H1 (cell line): ENCODE measurements at regions not wholly inside any gene's neighbourhood (a gene's known extent, or its start where the extent isn't known, plus 50 kb on each side); places are given as distances from the start of the nearest gene placed in this dataset.

Source experiments
- CBX8 ChIP-seq: fragments of 300-800, 300-1000 bp; sonication (generic); IDR thresholded peaks from 2 replicates; pipeline ENCODE4 v1.7.1; 2016; ENCODE audit warnings: low read depth, low read length, borderline replicate concordance
- CHD2 ChIP-seq: IDR thresholded peaks from 2 replicates; pipeline ENCODE4 v1.6.1; 2012; ENCODE audit warnings: low read length, improper control_type of control experiment
- CHD7 ChIP-seq: fragments of 300-600 bp; sonication (generic); IDR thresholded peaks from 2 replicates; pipeline ENCODE4 v1.7.1; 2012; ENCODE audit warnings: low read length, moderate library complexity, mild to moderate bottlenecking, inconsistent platforms; ENCODE audit not compliant: insufficient replicate concordance
- CREB1 ChIP-seq: IDR thresholded peaks from 2 replicates; pipeline ENCODE4 v1.6.1; 2012; ENCODE audit warnings: inconsistent platforms
- HDAC2 ChIP-seq, 2 experiments: fragments of 300-600 bp in 1 of 2; sonication (generic) in 1 of 2; IDR thresholded peaks; 2 replicates each; pipeline ENCODE4 v1.6.1; 2011 to 2012; ENCODE audit warnings: low read depth in 2 of 2, low read length in 2 of 2, mild to moderate bottlenecking in 2 of 2, moderate library complexity in 2 of 2, borderline replicate concordance in 1 of 2, inconsistent platforms in 1 of 2
- MAX ChIP-seq: IDR thresholded peaks from 2 replicates; pipeline ENCODE4 v1.6.1; 2012; ENCODE audit warnings: inconsistent platforms
- RXRA ChIP-seq: IDR thresholded peaks from 2 replicates; pipeline ENCODE4 v1.6.1; 2011; ENCODE audit warnings: low read depth, mild to moderate bottlenecking, low read length, moderate library complexity; ENCODE audit not compliant: insufficient read depth
- SUZ12 ChIP-seq: fragments of 200-600 bp; sonication (generic); IDR thresholded peaks from 2 replicates; pipeline ENCODE4 v1.6.1; 2012; ENCODE audit warnings: mild to moderate bottlenecking, inconsistent platforms, low read length, moderate library complexity, mixed read lengths

- no peak for TF ChIP-seq MAX
- no peak for TF ChIP-seq CHD7
- TF ChIP-seq CBX8: no peak
- no peak for TF ChIP-seq RXRA
- TF ChIP-seq CREB1: no peak
- no peak for TF ChIP-seq HDAC2 (IDR thresholded peaks at IDR 0.05; ENCODE audit: borderline replicate concordance in 1 of 2, low read depth in 2 of 2, low read length in 2 of 2)
- no peak for TF ChIP-seq SUZ12
- TF ChIP-seq CHD2: no peak
These were observed 120.3 kb downstream of the ZBTB18 start (continued) for GRCh38 chr1:244171241-244171985.
